GM21528 (cell line): ENCODE measurements at regions not wholly inside any gene's neighbourhood (a gene's known extent, or its start where the extent isn't known, plus 50 kb on each side); places are given as distances from the start of the nearest gene placed in this dataset.

ENCODE experiments used
- ATAC-seq: cut with Tn5 transposase; IDR thresholded peaks from one replicate; pipeline ENCODE4 v1.9.1; 2021; ENCODE audit warnings: mild to moderate bottlenecking, moderate library complexity; ENCODE audit not compliant: unreplicated experiment, low FRiP score

GRCh38 chr15:47442371-47442770, 274.9 kb upstream of the SEMA6D start:
- no peak for ATAC-seq

GRCh38 chr15:47443839-47444238, 273.5 kb upstream of the SEMA6D start:
- ATAC-seq = no peak

GRCh38 chr15:47445723-47446392, 271.4 kb upstream of the SEMA6D start:
- ATAC-seq = no peak

- no peak for ATAC-seq
Measured at GRCh38 chr15:47460795-47461573, 256.3 kb upstream of the SEMA6D start.

- ATAC-seq = no peak
Measured at GRCh38 chr15:47461652-47462141, 255.6 kb upstream of the SEMA6D start.

GRCh38 chr15:47466357-47466756, 250.9 kb upstream of the SEMA6D start:
- no peak for ATAC-seq

- ATAC-seq = no peak
Measured at GRCh38 chr15:47470983-47471382, 246.3 kb upstream of the SEMA6D start.

- no peak for ATAC-seq
Measured at GRCh38 chr15:47473106-47473725, 244.1 kb upstream of the SEMA6D start.

GRCh38 chr15:47473832-47474231, 243.5 kb upstream of the SEMA6D start:
- no peak for ATAC-seq

- no peak for ATAC-seq
Measured at GRCh38 chr15:47475336-47475735, 242.0 kb upstream of the SEMA6D start.

GRCh38 chr15:47477341-47477740, 240.0 kb upstream of the SEMA6D start:
- no peak for ATAC-seq

- no peak for ATAC-seq
Measured at GRCh38 chr15:47484059-47484458, 233.2 kb upstream of the SEMA6D start.

GRCh38 chr15:47484997-47485396, 232.3 kb upstream of the SEMA6D start:
- ATAC-seq = no peak

- no peak for ATAC-seq
Measured at GRCh38 chr15:47485419-47485818, 231.9 kb upstream of the SEMA6D start.

GRCh38 chr15:47486040-47486439, 231.3 kb upstream of the SEMA6D start:
- ATAC-seq = no peak

GRCh38 chr15:47492195-47492594, 225.1 kb upstream of the SEMA6D start:
- ATAC-seq = no peak

GRCh38 chr15:47493357-47494247, 223.7 kb upstream of the SEMA6D start:
- no peak for ATAC-seq

GRCh38 chr15:47496343-47497185, 220.7 kb upstream of the SEMA6D start:
- ATAC-seq = no peak

- no peak for ATAC-seq
Measured at GRCh38 chr15:47500842-47501241, 216.5 kb upstream of the SEMA6D start.

- ATAC-seq = no peak
Measured at GRCh38 chr15:47502041-47502440, 215.3 kb upstream of the SEMA6D start.
